ENCODE measurements at regions not wholly inside any gene's neighbourhood (a gene's known extent, or its start where the extent isn't known, plus 50 kb on each side); places are given as distances from the start of the nearest gene placed in this dataset.

- DNase-seq (ENCODE audit: low spot score), result no peak
Observed at GRCh38 chr9:20291201-20291600, 331.1 kb downstream of the MLLT3 start.

DNA sequence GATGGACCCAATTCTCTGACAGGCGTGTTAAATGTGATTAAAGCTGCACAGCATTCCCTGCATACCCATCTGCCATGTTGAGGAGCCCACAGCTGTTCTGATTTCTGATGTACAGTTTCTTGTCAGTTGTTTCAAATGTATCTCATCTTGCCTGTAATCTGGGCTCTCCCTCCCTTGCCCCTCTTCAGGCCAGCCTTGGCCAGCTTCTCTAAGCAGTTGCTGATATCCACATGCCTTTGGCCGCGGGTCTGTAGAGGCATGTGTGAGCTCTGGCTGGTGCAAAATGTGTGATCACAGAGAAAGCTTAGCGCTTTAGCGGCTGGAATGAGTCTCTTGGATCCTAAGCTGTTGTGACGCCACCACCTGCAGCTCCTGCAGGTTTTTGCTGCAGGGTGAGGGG, 332.0 kb downstream of the MLLT3 start:
- DNase-seq (ENCODE audit: low spot score), result no peak

DNA sequence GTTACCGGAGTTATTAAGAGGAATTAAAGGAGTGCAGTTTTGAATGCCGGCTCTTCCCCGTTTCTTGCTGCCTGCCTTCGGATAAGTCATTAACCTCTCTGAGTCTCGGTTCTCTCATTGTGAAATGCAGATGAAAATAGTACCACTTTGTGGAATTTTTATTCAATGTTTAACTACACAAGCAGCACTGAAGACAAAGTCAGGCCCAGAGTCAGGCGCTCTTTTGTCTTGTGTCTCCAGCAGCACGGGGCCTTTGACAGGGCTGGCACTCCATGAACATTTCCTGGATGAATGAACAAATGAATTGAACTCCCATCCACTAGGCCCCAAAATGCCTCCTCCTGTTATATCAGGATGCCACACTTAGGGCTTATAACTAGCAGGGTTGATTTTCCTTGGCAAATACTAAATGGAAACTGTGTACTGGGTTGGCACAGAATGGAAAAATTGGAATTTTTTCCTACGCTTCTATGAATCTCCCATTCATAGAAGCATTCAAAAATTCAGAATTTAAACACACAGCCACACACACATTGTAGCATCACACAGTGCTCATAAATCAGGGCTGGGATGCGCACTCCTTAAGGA, 332.8 kb downstream of the MLLT3 start:
- DNase-seq (ENCODE audit: low spot score), result no peak

GRCh38 chr9:20286969-20287368, 335.3 kb downstream of the MLLT3 start:
- DNase-seq (ENCODE audit: low spot score), result no peak

DNA sequence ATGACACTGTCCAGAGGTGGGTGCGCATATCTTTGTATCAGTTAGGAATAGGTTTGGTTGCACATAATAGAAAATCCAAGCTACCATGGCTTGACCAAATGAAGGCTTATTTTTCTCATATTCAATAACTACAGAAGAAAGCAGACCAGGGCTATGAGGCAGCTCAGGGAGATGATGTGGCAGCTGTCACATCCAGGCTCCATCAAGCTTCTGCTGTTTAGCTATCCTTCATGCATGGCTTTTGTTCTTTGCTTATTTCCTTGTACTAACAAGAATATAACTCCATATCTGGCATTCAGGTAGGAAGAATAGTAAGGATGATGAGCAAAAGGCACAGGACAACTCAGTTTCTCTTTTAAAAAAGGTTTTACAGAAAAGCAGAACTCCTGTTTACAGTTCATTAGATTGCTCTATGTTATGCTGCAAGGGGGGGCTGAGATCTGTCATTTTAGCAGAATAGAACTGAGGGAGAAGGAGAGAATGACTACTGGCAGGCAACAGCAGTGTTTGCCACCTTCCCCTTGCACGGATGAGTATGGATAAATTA, 336.1 kb downstream of the MLLT3 start:
- DNase-seq (ENCODE audit: low spot score), result no peak

DNA sequence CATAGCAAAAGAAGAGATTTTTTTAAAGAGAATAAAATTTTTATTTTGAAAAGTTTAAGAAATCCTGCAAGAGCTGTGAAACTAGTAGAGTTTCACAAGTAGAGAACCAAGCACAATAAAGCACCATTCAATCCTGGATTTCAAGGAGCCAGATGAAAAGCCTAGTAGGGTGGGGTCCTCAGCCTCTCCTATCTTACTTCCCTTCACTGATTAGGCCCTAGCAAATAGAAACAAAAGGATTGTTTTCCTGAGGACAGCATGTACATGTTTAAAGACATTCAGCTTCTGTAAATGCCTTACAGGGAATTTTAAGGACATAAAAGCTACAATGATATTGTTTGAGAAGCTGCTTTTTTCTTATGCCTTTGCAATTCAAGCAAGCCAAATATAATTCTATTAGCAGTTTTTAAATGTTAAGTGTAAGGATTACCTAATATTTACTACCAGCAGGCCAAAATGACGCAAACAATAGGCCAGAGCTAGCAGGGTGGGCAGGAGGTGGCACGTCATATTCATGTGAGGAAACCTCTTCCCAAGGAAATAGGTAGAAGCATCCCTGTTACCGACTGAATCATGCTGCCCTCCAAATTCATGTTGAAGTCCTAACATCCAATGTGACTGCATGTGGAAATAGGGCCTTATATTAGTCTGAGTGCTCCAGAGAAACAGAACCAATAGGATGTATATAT, 337.6 kb downstream of the MLLT3 start:
- DNase-seq (ENCODE audit: low spot score), result no peak

DNA sequence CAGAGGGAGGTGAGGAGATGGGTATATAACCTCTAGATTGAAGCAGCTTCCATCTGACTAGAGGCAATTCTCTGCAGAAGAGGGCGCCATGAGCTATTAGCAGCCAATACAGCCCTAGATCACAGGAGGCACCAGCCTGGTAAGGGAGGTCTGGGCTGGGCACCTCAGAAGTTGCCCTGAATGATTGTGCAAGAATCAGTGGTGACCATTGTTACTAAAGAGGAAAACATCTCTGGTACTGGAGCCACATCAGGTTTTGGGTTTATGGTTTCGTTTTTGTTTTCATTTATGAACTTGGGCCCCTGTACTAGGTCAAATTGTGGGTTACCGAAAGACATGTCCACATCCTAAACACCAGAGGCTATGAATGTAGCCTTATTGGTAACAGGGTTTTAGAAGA, 342.0 kb downstream of the MLLT3 start:
- no peak for DNase-seq (ENCODE audit: low spot score)

GRCh38 chr9:20276762-20277161, 345.5 kb downstream of the MLLT3 start:
- DNase-seq (ENCODE audit: low spot score), result no peak

- DNase-seq (ENCODE audit: low spot score), result no peak
Observed at GRCh38 chr9:20271723-20272122, 350.6 kb downstream of the MLLT3 start.

- DNase-seq (ENCODE audit: low spot score), result no peak
Observed at GRCh38 chr9:20271096-20271495, 351.2 kb downstream of the MLLT3 start.

GRCh38 chr9:20270161-20270560, 352.1 kb downstream of the MLLT3 start:
- no peak for DNase-seq (ENCODE audit: low spot score)

DNA sequence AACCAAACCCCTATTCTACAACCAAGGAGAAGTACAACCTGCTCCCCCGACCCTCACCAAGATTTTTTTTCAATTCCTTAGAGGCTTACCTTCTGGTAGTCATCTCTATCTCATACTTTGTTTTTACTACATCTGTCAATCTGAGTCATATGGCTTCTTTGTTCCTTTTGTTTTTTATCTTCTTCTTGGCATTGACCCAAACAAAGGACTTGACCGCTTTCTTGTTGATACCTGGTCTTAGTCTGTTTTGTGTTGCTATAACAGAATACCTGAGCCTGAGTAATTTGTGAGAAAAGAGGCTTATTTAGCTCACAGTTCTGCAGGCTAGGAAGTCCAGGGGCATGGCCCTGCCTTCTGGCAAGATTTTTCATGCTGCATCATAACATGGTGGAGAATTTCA, 352.7 kb downstream of the MLLT3 start:
- DNase-seq (ENCODE audit: low spot score), result no peak

GRCh38 chr9:20264896-20265295, 357.4 kb downstream of the MLLT3 start:
- DNase-seq (ENCODE audit: low spot score), result no peak

DNA sequence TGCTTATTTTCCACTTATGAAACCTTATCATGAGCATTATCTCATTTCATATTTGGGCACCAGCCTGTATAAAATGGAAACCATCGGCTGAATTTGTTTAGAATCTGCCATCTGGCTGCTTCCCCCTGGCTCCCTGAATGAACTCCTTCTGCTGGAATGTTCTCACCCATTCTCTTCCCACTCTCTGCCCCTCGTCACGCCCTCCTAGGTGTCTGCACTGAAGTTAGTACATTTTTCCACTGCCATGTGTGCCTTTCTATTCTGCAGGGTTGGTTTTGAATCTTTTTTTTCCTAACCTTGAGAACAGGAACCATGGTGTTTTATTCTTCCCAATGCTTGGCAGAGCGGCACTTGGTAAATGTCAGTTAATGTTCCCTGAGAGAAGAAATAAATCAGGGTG, 359.7 kb downstream of the MLLT3 start:
- DNase-seq (ENCODE audit: low spot score), result no peak

DNA sequence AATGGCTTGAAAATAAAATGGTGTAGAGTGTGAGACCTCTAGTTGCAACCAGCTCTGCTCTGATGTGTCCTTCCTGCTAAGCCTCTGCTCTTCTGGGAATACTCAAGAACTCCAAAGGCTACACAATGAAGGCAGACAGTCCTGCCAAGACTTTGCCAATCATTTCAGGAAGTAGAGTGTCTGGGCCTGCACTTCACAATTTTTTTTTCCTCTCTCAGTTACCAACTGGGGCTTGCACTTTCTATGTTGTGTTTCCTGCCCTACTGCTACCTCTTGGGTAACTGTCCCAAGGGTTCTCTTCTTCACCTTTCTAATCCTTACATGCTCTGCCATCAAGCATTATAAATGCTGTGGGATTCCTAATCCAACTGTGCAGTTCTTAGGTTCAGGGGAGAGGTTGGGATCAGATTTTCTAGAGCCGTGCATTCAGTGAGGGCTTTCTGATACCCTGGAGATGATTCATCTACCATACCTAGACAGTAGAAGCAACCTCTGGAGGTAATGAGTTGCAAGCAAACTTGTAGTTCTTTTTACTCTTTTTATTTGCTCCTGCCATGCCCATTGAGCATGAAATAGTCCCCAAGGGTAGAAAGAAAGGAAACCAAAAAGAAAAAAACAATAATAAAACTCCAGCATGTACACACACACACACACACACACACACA, 365.9 kb downstream of the MLLT3 start:
- no peak for DNase-seq (ENCODE audit: low spot score)

DNA sequence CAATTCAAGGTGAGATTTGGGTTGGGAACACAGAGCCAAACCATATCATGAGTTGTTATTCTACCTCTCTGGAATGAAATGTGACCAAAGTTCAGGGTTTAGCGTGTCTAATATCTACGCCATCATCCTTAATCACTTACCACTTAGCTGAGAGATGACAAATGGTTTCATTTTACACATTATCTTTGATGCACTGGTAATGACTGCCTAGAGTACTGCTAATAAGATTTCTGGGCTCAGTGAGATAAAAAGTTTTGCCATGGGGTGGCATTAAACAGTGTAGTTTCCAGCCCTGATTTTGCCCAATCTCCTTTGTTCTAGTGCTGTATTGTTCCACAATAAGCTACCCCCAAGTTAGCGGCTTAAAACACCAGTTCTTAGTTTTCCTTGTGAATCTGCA, 367.2 kb downstream of the MLLT3 start:
- no peak for DNase-seq (ENCODE audit: low spot score)

DNA sequence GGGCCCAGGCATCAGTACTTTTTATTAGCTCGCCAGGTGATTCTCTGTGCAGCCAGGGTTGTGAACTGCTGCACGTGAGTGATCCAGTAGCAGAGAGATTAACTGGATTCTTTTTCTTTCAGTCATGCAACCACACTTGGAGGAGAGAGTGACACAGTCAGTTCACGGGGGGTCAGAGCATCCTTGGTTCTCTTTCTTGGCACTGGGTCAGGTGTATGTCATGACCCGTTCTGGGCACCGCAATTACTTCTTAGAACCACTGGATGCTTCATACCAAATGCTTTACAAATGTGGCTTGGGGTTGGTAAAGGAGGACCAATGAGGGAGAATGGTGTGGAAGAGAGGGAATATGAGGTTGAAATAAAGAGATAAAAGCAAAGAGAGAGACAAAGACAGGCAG, 368.7 kb downstream of the MLLT3 start:
- DNase-seq (ENCODE audit: low spot score), result no peak

DNA sequence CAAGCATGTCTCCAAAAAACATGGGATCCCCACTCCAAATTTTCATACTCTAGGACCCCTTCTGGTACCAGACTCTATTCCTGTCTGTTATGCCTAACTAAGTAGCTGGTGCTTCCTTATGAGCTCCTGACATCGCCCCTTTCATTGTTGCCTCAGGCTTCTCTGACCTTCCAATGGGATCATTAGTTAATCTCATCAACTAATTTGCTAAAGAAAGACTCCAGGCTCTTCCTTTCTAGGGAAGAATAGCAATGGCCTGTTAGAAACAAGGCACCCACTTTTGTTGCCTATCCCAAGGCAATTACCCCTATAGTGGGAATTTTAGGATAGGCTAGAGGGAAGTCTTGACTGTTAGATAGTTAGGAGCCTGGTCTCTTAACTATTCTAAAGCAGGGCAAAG, 369.5 kb downstream of the MLLT3 start:
- DNase-seq (ENCODE audit: low spot score), result no peak

DNA sequence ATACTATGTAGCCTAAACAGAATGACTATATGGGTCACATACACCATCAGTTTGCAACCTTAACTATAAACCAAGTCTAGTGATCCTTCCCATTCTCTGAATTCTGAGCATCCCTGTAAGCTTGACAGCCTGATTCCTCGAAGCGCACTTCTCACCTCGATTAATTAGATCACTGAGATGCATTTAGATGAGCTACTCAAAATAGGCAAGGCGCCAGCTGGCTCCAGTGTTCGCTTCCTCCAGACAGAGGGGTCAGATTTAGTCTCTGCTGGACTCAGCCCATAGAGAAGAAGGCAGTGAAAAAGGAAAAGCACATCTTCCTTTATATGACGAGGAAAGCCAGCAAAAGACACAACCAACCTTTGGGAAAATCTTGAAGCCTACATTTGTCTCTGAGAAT, 371.5 kb downstream of the MLLT3 start:
- DNase-seq (ENCODE audit: low spot score), result no peak

GRCh38 chr9:20244271-20244670, 378.0 kb downstream of the MLLT3 start:
- no peak for DNase-seq (ENCODE audit: low spot score)

- no peak for DNase-seq (ENCODE audit: low spot score)
Observed at GRCh38 chr9:20243841-20244240, 378.5 kb downstream of the MLLT3 start.

DNA sequence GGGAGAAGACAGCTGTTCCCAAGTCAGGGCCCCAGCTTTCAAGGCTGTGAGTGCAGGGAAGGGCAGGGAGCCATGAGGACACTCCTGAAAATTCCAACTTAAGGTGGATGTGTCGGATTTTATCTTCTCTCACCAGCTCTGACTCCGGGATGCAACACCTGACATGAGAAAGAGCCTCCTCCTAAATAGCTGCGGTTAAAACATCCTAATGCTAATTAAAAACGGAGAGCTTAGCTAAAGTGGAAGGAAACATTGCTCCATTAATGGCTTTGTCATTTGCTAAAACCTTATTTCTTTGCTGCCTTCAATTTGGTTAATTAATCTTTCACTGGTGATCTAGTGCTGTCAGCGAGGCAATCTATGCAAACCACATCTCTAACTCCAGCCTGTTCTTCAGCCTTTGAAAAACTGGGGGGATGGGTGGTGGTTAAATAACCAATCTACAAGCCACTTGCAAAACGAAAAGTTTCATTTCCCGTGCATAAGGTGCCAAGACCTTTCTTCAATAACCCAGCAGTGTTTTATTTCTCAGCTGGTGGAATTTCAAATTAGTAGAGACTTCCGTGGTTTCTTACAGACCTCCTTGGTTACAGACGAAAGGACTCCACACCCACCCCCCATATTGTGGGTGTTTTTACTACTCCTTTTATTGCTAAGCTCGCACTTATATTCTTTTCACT, 379.6 kb downstream of the MLLT3 start:
- DNase-seq (ENCODE audit: low spot score), result no peak

DNA sequence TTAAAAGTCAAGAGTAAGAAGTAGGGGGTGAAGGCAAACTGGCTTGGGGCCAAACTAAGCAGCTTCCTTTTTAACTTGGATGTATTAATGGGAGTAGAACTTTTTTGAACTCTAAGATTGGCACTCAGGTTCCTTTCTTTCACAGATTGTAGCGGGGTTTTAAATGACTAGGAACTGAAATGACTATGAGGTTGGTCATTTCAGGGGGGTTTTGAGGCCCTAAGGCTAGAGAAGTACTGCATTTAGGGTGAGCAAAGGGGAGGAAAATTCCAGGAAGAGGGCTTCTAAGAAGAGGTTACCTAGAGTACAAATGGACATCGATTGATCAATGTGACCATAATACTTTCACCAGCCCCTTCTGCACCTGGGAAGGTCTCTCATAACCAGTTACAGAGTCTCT, 381.8 kb downstream of the MLLT3 start:
- DNase-seq (ENCODE audit: low spot score), result no peak

Measured in putamen (tissue), 1 donor.